ENCODE measurements at regions not wholly inside any gene's neighbourhood (a gene's known extent, or its start where the extent isn't known, plus 50 kb on each side); places are given as distances from the start of the nearest gene placed in this dataset.

GRCh38 chr6:40185486-40185885, 251.2 kb upstream of the MOCS1 start:
- no peak overlapping the region for H3K4me3 ChIP-seq (ENCODE audit: low read depth, low read length)
- no peak for DNase-seq (ENCODE audit: low read depth, low spot score)
- ChIA-PET CTCF (no interaction called here), POLR2A (no interaction called here)
- no peak overlapping the region for H3K27ac ChIP-seq (ENCODE audit: low read depth, low read length)
- H3K9me3 ChIP-seq (ENCODE audit: control insufficient read depth, insufficient read depth, low read length) = peaks cover 3% of the 10 kb centered on the region; the same call in 1 of the 2 replicates
- TF ChIP-seq CTCF (IDR thresholded peaks at IDR 0.05; ENCODE audit: low read depth, low read length) = no peak
- H3K27me3 ChIP-seq (ENCODE audit: control insufficient read depth, insufficient read depth, low read length) = no peaks in the 10 kb centered on the region

DNA sequence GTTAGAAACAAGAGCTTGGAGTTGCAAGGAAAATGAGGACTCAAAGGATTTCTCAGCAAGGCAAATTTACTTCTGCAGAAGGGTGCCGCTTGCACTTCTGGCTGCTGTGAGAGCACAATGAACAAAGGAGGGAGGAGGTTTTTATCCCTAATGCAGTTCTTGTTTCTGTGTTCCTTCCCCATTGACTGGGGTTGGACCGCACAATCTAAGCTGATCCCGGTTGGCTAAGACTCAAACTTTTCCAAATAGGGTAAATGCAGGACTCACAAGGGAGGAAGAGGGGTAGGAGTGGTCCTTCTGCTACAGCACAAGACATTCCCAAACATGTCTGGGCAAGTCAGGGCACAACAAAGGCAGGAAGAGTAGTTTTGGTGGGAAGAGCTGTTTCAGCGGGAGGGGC, 249.6 kb upstream of the MOCS1 start:
- no peak for DNase-seq (ENCODE audit: low read depth, low spot score)
- no peak for TF ChIP-seq CTCF (IDR thresholded peaks at IDR 0.05; ENCODE audit: low read depth, low read length)
- H3K27ac ChIP-seq (ENCODE audit: low read depth, low read length) = no peak overlapping the region
- ChIA-PET POLR2A (no interaction called here), CTCF (no interaction called here)
- H3K27me3 ChIP-seq (ENCODE audit: control insufficient read depth, insufficient read depth, low read length) = no peaks in the 10 kb centered on the region
- H3K4me3 ChIP-seq (ENCODE audit: low read depth, low read length) = no peak overlapping the region
- peaks cover 3% of the 10 kb centered on the region; the same call in 1 of the 2 replicates for H3K9me3 ChIP-seq (ENCODE audit: control insufficient read depth, insufficient read depth, low read length)

GRCh38 chr6:40181367-40181766, 247.1 kb upstream of the MOCS1 start:
- H3K4me3 ChIP-seq (ENCODE audit: low read depth, low read length) = no peak overlapping the region
- DNase-seq (ENCODE audit: low read depth, low spot score) = no peak
- no peaks in the 10 kb centered on the region for H3K27me3 ChIP-seq (ENCODE audit: control insufficient read depth, insufficient read depth, low read length)
- ChIA-PET POLR2A (no interaction called here), CTCF (no interaction called here)
- H3K9me3 ChIP-seq (ENCODE audit: control insufficient read depth, insufficient read depth, low read length) = peaks cover 3% of the 10 kb centered on the region; the same call in 1 of the 2 replicates
- no peak for TF ChIP-seq CTCF (IDR thresholded peaks at IDR 0.05; ENCODE audit: low read depth, low read length)
- no peak overlapping the region for H3K27ac ChIP-seq (ENCODE audit: low read depth, low read length)

DNA sequence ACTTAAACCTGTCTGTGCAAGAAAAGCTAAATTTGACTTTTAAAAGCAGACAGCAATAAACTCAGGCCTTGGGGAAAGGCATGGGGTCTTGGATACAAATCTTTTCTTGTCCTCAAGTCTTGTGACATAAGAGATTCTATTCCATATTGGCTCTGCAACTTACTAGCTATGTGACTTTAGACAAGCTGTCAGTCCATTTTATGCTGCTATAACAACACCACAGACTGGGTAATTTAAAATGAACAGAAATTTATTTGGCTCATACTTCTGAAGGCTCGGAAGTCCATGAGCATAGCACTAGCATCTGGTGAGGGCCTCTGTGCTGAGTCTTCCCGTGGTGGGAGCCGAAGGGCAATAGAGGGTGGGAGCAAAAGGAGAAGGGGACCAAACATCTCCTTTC, 246.0 kb upstream of the MOCS1 start:
- ChIA-PET CTCF (no interaction called here), POLR2A (no interaction called here)
- no peaks in the 10 kb centered on the region for H3K27me3 ChIP-seq (ENCODE audit: control insufficient read depth, insufficient read depth, low read length)
- no peak overlapping the region for H3K4me3 ChIP-seq (ENCODE audit: low read depth, low read length)
- no peak for TF ChIP-seq CTCF (IDR thresholded peaks at IDR 0.05; ENCODE audit: low read depth, low read length)
- H3K9me3 ChIP-seq (ENCODE audit: control insufficient read depth, insufficient read depth, low read length) = peaks cover 3% of the 10 kb centered on the region; the same call in 1 of the 2 replicates
- no peak for DNase-seq (ENCODE audit: low read depth, low spot score)
- H3K27ac ChIP-seq (ENCODE audit: low read depth, low read length) = no peak overlapping the region

DNA sequence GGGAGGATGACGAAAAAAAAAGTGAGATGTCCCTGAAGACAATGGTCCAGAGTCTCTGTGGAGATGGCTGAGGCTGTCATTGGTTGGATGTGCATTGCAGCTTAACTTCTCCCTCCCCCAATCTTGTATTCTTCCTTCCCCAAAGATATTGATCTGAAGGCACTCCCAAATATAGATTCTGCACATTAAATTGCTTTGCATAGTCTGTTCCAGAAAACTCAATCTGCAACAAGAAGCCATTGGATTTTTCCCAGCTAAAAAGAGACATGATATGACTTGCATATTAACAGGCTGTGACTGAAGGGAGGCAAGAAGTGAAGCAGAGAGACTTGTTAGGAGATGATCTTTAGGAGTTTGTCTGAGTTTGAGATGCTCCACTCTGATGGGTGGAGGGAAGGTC, 245.2 kb upstream of the MOCS1 start:
- Histone ChIP-seq H3K27me3 (ENCODE audit: control insufficient read depth, insufficient read depth, low read length) (no peaks in the 10 kb centered on the region), H3K9me3 (ENCODE audit: control insufficient read depth, insufficient read depth, low read length) (peaks cover 3% of the 10 kb centered on the region; the same call in 1 of the 2 replicates), H3K4me3 (ENCODE audit: low read depth, low read length) (no peak overlapping the region), H3K27ac (ENCODE audit: low read depth, low read length) (no peak overlapping the region)
- POLR2A ChIA-PET = no interaction called here
- no peak for DNase-seq (ENCODE audit: low read depth, low spot score)
- TF ChIP-seq CTCF (IDR thresholded peaks at IDR 0.05; ENCODE audit: low read depth, low read length) = no peak
- CTCF ChIA-PET = no interaction called here
